ENCODE measurements at regions not wholly inside any gene's neighbourhood (a gene's known extent, or its start where the extent isn't known, plus 50 kb on each side); places are given as distances from the start of the nearest gene placed in this dataset.

DNA sequence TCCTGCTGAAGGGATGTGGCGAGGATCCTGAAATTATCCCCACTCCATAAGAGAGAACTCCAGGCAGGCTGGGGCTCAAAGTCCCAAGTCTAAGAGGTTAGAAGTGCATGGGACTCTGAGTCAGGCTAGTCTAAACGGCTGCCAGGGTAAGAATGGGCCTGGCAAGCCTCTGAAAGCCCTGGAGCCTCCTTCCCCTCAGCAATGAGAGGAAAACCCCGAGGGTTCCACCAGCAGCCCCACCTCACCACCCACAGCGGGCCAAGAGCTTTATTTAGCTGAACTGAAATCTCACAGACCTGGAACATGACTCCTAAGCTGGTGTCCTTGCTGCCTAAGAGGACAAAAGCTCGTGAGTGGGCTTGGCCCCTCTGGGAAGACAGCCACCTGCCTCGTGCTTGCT, 135.5 kb downstream of the SEC61B start:
- WGBS (ENCODE audit: insufficient coverage), result 74% methylated on average over 2 of the region's 6 CpGs
- Mint-ChIP-seq H3K36me3 (no peaks in the 10 kb centered on the region), H3K4me1 (no peaks in the 10 kb centered on the region), H3K27ac (no peak overlapping the region), H3K4me3 (no peak overlapping the region), H3K27me3 (ENCODE audit: low read depth in 3 of 3) (peaks cover 12 to 16% (median 13%) of the 10 kb centered on the region in 3 donors), H3K9me3 (peaks cover 0 to 3% (median 0%) of the 10 kb centered on the region in 7 donors)
- Histone ChIP-seq H3K4me2 (replicated peaks; ENCODE audit: extremely low read depth, low read length, poor library complexity, severe bottlenecking) (no peak overlapping the region), H3K27ac (ENCODE audit: low read depth in 1 of 2, low read length in 2 of 2) (no peak overlapping the region), H2AFZ (ENCODE audit: insufficient read depth, low read depth, low read length, poor library complexity, severe bottlenecking) (no peak overlapping the region), H3K9me3 (replicated peaks in 1 of 2; ENCODE audit: control insufficient read depth in 1 of 2, insufficient read depth in 1 of 2, low read length in 2 of 2) (no peaks in the 10 kb centered on the region), H3K9ac (ENCODE audit: insufficient read depth, low read length, poor library complexity, severe bottlenecking) (no peak overlapping the region), H3K4me1 (ENCODE audit: control insufficient read depth in 1 of 2, insufficient read depth in 2 of 2, low read length in 2 of 2) (no peaks in the 10 kb centered on the region), H3K79me2 (ENCODE audit: insufficient read depth, low read length) (no peaks in the 10 kb centered on the region), H3K27me3 (ENCODE audit: control insufficient read depth in 2 of 2, insufficient read depth in 2 of 2, low read length in 2 of 2) (peaks cover 3 to 14% of the 10 kb centered on the region in 2 donors), H4K20me1 (ENCODE audit: insufficient read depth, low read length) (no peaks in the 10 kb centered on the region), H3K4me3 (replicated peaks in 1 of 3; ENCODE audit: low read depth in 2 of 3, low read length in 3 of 3) (no peak overlapping the region), H3K36me3 (replicated peaks in 1 of 2; ENCODE audit: control insufficient read depth in 1 of 2, insufficient read depth in 2 of 2, low read length in 2 of 2) (no peaks in the 10 kb centered on the region)
- no peak for DNase-seq
- intact Hi-C loops (cut with micrococcal nuclease), result no loop called here
- TF ChIP-seq, protein P1, sequence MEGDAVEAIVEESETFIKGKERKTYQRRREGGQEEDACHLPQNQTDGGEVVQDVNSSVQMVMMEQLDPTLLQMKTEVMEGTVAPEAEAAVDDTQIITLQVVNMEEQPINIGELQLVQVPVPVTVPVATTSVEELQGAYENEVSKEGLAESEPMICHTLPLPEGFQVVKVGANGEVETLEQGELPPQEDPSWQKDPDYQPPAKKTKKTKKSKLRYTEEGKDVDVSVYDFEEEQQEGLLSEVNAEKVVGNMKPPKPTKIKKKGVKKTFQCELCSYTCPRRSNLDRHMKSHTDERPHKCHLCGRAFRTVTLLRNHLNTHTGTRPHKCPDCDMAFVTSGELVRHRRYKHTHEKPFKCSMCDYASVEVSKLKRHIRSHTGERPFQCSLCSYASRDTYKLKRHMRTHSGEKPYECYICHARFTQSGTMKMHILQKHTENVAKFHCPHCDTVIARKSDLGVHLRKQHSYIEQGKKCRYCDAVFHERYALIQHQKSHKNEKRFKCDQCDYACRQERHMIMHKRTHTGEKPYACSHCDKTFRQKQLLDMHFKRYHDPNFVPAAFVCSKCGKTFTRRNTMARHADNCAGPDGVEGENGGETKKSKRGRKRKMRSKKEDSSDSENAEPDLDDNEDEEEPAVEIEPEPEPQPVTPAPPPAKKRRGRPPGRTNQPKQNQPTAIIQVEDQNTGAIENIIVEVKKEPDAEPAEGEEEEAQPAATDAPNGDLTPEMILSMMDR (IDR thresholded peaks at IDR 0.05), result no peak

DNA sequence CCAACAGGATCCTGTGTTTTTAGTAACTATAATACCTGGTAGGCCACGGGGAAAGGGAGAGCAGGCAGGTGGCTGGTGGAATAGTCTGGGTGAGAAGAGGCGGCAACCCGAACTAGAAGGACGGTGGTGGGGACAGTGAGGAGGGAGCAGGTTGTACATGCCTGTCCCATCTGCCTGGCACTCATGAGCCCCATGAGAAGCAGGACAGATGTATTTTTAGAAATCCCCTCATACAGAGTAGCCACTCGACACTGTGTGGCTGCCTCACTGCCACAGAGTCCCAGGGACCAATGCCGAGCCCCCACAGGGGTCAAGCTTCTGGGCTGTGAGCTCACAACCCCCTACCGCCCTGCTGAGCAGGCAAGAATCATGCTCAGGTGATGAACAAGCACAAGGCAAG, 136.6 kb downstream of the SEC61B start:
- no peaks in the 10 kb centered on the region for H3K79me2 ChIP-seq (ENCODE audit: insufficient read depth, low read length)
- Mint-ChIP-seq H3K4me3 (no peak overlapping the region), H3K4me1 (no peaks in the 10 kb centered on the region), H3K27me3 (ENCODE audit: low read depth in 3 of 3) (peaks cover 13 to 23% (median 18%) of the 10 kb centered on the region in 3 donors), H3K9me3 (peaks cover 0 to 3% (median 0%) of the 10 kb centered on the region in 7 donors), H3K27ac (no peak overlapping the region), H3K36me3 (no peaks in the 10 kb centered on the region)
- H3K4me3 ChIP-seq (replicated peaks in 1 of 3; ENCODE audit: low read depth in 2 of 3, low read length in 3 of 3), result no peak overlapping the region
- intact Hi-C loops (cut with micrococcal nuclease), result no loop called here
- H3K36me3 ChIP-seq (replicated peaks in 1 of 2; ENCODE audit: control insufficient read depth in 1 of 2, insufficient read depth in 2 of 2, low read length in 2 of 2), result no peaks in the 10 kb centered on the region
- H3K9me3 ChIP-seq (replicated peaks in 1 of 2; ENCODE audit: control insufficient read depth in 1 of 2, insufficient read depth in 1 of 2, low read length in 2 of 2), result no peaks in the 10 kb centered on the region
- no peak overlapping the region for H3K4me2 ChIP-seq (replicated peaks; ENCODE audit: extremely low read depth, low read length, poor library complexity, severe bottlenecking)
- H3K27me3 ChIP-seq (ENCODE audit: control insufficient read depth in 2 of 2, insufficient read depth in 2 of 2, low read length in 2 of 2), result peaks cover 3 to 14% of the 10 kb centered on the region in 2 donors
- DNase-seq, result no peak
- H3K4me1 ChIP-seq (ENCODE audit: control insufficient read depth in 1 of 2, insufficient read depth in 2 of 2, low read length in 2 of 2), result no peaks in the 10 kb centered on the region
- no peaks in the 10 kb centered on the region for H4K20me1 ChIP-seq (ENCODE audit: insufficient read depth, low read length)
- TF ChIP-seq, protein P1 (IDR thresholded peaks at IDR 0.05), result no peak
- 100% methylated on average over 4 of the region's 7 CpGs for WGBS (ENCODE audit: insufficient coverage)
- no peak overlapping the region for H3K9ac ChIP-seq (ENCODE audit: insufficient read depth, low read length, poor library complexity, severe bottlenecking)
- no peak overlapping the region for H2AFZ ChIP-seq (ENCODE audit: insufficient read depth, low read depth, low read length, poor library complexity, severe bottlenecking)
- no peak overlapping the region for H3K27ac ChIP-seq (ENCODE audit: low read depth in 1 of 2, low read length in 2 of 2)

Data from CD14-positive monocyte (primary cell).